ENCODE measurements at regions not wholly inside any gene's neighbourhood (a gene's known extent, or its start where the extent isn't known, plus 50 kb on each side); places are given as distances from the start of the nearest gene placed in this dataset.

GRCh38 chr2:41966431-41966893 is 81.4 kb upstream of the PKDCC start:
- H3K4me1 Mint-ChIP-seq (ENCODE audit: low read depth): peaks cover 36% of the 10 kb centered on the region
- H3K9me3 Mint-ChIP-seq: no peaks in the 10 kb centered on the region
- H3K27ac Mint-ChIP-seq: peak overlapping the region; percentile 81
- H3K4me3 Mint-ChIP-seq: no peak overlapping the region
- intact Hi-C loops (cut with micrococcal nuclease): no loop called here
- H3K27me3 Mint-ChIP-seq: peaks cover 21% of the 10 kb centered on the region
- no peaks in the 10 kb centered on the region for H3K36me3 Mint-ChIP-seq (ENCODE audit: low read depth)

- intact Hi-C loops (cut with micrococcal nuclease): no loop called here
- Mint-ChIP-seq H3K9me3 (no peaks in the 10 kb centered on the region), H3K4me1 (ENCODE audit: low read depth) (peaks cover 36% of the 10 kb centered on the region), H3K27me3 (peaks cover 21% of the 10 kb centered on the region), H3K36me3 (ENCODE audit: low read depth) (no peaks in the 10 kb centered on the region), H3K4me3 (no peak overlapping the region), H3K27ac (peak overlapping the region; percentile 81)
These were observed 80.9 kb upstream of the PKDCC start for GRCh38 chr2:41966920-41967319.

GRCh38 chr2:41967476-41968181 is 80.2 kb upstream of the PKDCC start:
- intact Hi-C loops (cut with micrococcal nuclease): no loop called here
- no peaks in the 10 kb centered on the region for H3K36me3 Mint-ChIP-seq (ENCODE audit: low read depth)
- peaks cover 16% of the 10 kb centered on the region for H3K27me3 Mint-ChIP-seq
- H3K4me3 Mint-ChIP-seq: no peak overlapping the region
- H3K9me3 Mint-ChIP-seq: no peaks in the 10 kb centered on the region
- peak overlapping the region; percentile 81 for H3K27ac Mint-ChIP-seq
- peaks cover 41% of the 10 kb centered on the region for H3K4me1 Mint-ChIP-seq (ENCODE audit: low read depth)

- peaks cover 15% of the 10 kb centered on the region for H3K27me3 Mint-ChIP-seq
- intact Hi-C loops (cut with micrococcal nuclease): no loop called here
- no peak overlapping the region for H3K4me3 Mint-ChIP-seq
- H3K4me1 Mint-ChIP-seq (ENCODE audit: low read depth): peaks cover 45% of the 10 kb centered on the region
- no peaks in the 10 kb centered on the region for H3K9me3 Mint-ChIP-seq
- H3K27ac Mint-ChIP-seq: no peak overlapping the region
- H3K36me3 Mint-ChIP-seq (ENCODE audit: low read depth): no peaks in the 10 kb centered on the region
These were observed 79.6 kb upstream of the PKDCC start for GRCh38 chr2:41968182-41968578.

DNA sequence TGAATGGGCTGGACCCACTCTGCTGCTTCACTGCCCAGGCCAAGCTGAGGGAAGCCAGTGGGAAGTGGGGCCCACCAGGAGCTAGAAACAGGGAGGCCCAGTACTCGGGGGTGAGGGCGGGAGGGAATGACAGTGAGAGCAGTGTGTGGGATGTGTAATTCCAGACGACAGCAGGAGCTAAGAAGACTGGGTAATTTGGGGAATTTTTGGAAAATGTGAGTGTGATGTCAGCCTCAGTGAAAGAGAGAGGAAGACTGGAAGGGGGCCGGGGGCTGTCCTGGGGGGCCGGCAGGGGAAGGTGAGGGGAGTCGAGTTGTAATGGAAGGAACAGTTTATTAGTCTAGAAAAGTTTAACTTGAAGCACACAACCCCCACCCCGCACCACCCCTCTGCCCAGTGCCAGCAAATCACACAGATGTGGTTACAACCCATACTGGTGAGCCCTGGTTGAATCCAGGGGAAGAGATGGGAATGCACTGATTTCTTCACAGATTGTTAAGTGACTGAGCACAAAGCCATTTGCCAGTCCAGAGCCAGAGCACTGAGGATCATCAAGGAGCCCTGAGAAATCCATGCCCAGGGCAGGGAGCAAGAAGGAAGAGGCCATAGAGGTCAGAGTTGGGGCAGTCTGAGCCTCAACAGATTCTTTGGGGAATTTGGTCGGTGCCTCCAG is 76.7 kb upstream of the PKDCC start:
- Mint-ChIP-seq H3K36me3 (ENCODE audit: low read depth) (no peaks in the 10 kb centered on the region), H3K27me3 (no peaks in the 10 kb centered on the region), H3K4me3 (no peak overlapping the region), H3K4me1 (ENCODE audit: low read depth) (peaks cover 31% of the 10 kb centered on the region), H3K9me3 (no peaks in the 10 kb centered on the region), H3K27ac (no peak overlapping the region)
- intact Hi-C loops (cut with micrococcal nuclease): no loop called here

DNA sequence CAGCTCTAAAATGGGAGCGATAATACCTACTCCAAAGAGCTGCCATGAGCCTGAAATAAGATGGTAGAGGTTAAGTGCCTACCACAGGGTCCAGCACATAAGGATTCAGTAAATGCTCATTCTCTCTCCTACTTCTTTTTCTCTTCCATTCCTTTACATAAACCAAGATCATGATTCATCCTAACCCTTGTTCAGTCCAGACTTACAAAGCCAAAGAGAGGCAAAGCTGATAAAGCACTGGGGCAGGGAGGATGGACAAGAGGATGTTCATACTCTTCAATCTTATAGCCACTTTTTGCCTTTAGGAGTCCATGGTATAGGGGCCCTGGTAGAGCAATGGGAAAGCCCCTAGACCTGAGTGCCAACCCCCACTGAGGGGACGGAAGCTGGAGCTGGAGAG is 75.6 kb upstream of the PKDCC start:
- Mint-ChIP-seq H3K27ac (peak overlapping the region; percentile 7), H3K4me1 (ENCODE audit: low read depth) (peaks cover 23% of the 10 kb centered on the region), H3K9me3 (no peaks in the 10 kb centered on the region), H3K27me3 (no peaks in the 10 kb centered on the region), H3K4me3 (no peak overlapping the region), H3K36me3 (ENCODE audit: low read depth) (no peaks in the 10 kb centered on the region)
- intact Hi-C loops (cut with micrococcal nuclease): no loop called here

DNA sequence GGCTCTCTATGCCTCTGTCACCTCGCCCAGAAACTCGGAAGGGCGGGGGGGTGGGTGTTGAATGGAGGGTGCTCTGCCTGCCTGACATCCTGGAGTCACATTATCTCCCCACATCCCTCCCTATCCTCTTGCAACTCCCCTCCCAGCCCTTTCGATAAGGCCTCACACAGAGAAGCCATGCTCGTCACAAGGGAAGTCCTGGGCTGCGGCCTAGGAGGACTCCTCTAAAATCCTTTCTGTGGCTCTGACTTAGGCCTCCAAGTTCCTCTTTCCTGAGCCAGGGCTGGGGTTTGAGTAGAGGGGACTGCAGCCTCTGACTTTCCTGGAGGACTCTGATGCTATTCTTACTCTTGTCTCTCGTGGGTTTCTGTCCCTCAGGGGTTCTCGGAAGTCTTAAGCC is 75.0 kb upstream of the PKDCC start:
- no peaks in the 10 kb centered on the region for H3K27me3 Mint-ChIP-seq
- peaks cover under 1% of the 10 kb centered on the region for H3K9me3 Mint-ChIP-seq
- H3K4me1 Mint-ChIP-seq (ENCODE audit: low read depth): peaks cover 17% of the 10 kb centered on the region
- H3K4me3 Mint-ChIP-seq: no peak overlapping the region
- intact Hi-C loops (cut with micrococcal nuclease): no loop called here
- H3K36me3 Mint-ChIP-seq (ENCODE audit: low read depth): no peaks in the 10 kb centered on the region
- H3K27ac Mint-ChIP-seq: peak overlapping the region; percentile 7

DNA sequence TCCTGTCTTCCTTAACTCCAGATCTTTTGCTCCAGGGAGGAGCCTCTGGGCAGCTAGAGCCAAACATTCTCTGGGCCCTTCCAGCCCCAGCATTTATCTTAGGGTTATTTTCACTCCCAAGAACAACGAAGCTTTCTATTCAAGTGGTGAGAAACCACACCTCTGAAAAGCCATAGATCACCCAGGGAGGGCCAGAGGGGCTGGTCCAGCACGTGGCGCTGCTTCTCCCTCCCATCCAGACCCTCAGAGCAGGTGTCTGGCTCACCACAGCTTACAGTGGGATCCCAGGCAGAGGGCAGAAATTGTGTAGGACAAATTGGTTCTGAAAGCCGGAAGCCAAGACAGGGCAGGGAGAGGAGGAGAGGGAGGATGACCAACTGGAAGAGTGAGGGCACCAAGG is 74.0 kb upstream of the PKDCC start:
- no peaks in the 10 kb centered on the region for H3K36me3 Mint-ChIP-seq (ENCODE audit: low read depth)
- H3K4me3 Mint-ChIP-seq: no peak overlapping the region

GRCh38 chr2:41981417-41981816 is 66.4 kb upstream of the PKDCC start:
- Mint-ChIP-seq H3K4me1 (ENCODE audit: low read depth) (no peaks in the 10 kb centered on the region), H3K4me3 (no peak overlapping the region), H3K27me3 (peaks cover 5% of the 10 kb centered on the region), H3K36me3 (ENCODE audit: low read depth) (no peaks in the 10 kb centered on the region), H3K9me3 (peaks cover 7% of the 10 kb centered on the region), H3K27ac (no peak overlapping the region)
- intact Hi-C loops (cut with micrococcal nuclease): no loop called here

More for the DNA sequence above, 74.0 kb upstream of the PKDCC start:
- Mint-ChIP-seq H3K4me1 (ENCODE audit: low read depth) (peaks cover 9% of the 10 kb centered on the region), H3K9me3 (peaks cover 7% of the 10 kb centered on the region), H3K27ac (no peak overlapping the region), H3K27me3 (no peaks in the 10 kb centered on the region)
- intact Hi-C loops (cut with micrococcal nuclease): no loop called here

- Mint-ChIP-seq H3K4me1 (ENCODE audit: low read depth) (no peaks in the 10 kb centered on the region), H3K27me3 (peaks cover 24% of the 10 kb centered on the region), H3K36me3 (ENCODE audit: low read depth) (no peaks in the 10 kb centered on the region), H3K27ac (no peak overlapping the region), H3K9me3 (no peaks in the 10 kb centered on the region), H3K4me3 (no peak overlapping the region)
- intact Hi-C loops (cut with micrococcal nuclease): no loop called here
These were observed 62.2 kb upstream of the PKDCC start for GRCh38 chr2:41985573-41986095.

DNA sequence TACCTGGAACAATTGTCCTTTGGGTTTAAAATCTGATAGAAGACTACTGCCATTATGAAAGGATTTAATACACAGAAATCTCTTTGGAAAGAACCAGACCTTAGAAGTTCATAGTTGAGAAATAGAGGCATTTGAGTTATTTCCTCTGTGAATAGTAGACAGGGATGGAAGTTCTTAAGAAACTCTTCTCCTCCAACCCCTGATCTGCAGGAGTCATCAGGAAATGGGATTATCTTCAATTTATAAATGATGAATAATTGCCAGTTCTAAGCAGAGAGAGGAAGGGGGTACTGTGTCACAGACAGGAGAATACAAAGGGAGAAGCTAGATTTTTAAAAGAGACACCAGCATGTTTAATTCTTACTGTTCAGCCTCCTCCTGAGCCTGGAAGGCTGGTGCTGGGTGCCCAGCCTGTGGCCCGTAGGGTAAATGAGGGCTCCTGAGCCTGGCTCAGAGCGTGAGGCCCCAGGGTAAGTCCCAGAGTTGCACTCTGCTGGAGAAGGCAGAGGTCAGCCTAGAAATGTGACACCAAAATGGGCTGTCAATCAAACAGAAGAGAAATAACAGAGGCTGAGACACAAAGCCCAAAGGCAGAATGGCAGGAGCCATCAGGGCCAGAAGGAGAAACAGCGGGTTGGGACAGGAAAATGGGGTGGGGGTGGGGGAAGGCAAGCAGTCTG is 58.2 kb upstream of the PKDCC start:
- no peaks in the 10 kb centered on the region for H3K36me3 Mint-ChIP-seq (ENCODE audit: low read depth)
- intact Hi-C loops (cut with micrococcal nuclease): no loop called here
- no peak overlapping the region for H3K27ac Mint-ChIP-seq
- H3K4me1 Mint-ChIP-seq (ENCODE audit: low read depth): no peaks in the 10 kb centered on the region
- H3K9me3 Mint-ChIP-seq: no peaks in the 10 kb centered on the region
- H3K27me3 Mint-ChIP-seq: peaks cover 25% of the 10 kb centered on the region
- no peak overlapping the region for H3K4me3 Mint-ChIP-seq

DNA sequence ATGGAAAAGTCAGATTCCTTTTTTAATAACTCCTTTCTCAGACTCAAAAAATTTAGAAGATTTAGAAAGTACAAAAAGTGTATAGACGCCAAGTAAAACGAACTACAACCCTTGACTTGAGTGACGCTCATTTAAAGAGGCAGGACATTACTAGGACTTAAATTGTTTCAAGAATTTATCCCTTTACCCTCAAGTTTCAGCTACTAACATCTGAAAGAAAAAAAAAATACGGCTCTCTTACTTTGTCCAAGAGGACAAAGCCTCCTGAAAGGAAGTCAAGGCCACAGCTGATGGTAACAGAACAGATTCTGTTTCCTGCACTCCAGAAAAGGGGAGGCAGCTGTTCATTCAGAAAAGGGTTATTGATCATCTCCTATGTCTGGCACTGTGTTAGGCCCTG is 57.6 kb upstream of the PKDCC start:
- Mint-ChIP-seq H3K27me3 (peaks cover 25% of the 10 kb centered on the region), H3K27ac (no peak overlapping the region), H3K9me3 (no peaks in the 10 kb centered on the region), H3K4me3 (no peak overlapping the region), H3K4me1 (ENCODE audit: low read depth) (no peaks in the 10 kb centered on the region), H3K36me3 (ENCODE audit: low read depth) (no peaks in the 10 kb centered on the region)
- intact Hi-C loops (cut with micrococcal nuclease): no loop called here

DNA sequence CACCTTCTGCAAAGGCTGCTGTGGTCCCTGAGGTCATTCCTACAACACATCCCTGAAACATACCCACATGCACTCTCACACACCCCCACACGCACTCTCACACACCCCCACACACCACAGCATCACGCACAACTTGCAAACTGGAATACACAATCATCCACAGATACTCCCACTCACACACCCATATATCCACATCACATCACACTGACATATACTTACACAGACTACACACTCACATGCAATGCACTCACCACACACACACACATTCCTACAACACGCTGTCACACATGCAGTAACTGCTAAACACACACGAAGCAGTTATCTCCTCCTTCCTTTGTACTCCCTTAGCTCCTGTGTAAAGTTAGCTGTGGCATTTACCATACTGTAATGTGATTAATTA is 57.1 kb upstream of the PKDCC start:
- intact Hi-C loops (cut with micrococcal nuclease): no loop called here
- Mint-ChIP-seq H3K36me3 (ENCODE audit: low read depth) (no peaks in the 10 kb centered on the region), H3K4me1 (ENCODE audit: low read depth) (no peaks in the 10 kb centered on the region)

GRCh38 chr2:41992056-41992642 is 55.7 kb upstream of the PKDCC start:
- Mint-ChIP-seq H3K27ac (no peak overlapping the region), H3K36me3 (ENCODE audit: low read depth) (no peaks in the 10 kb centered on the region), H3K4me1 (ENCODE audit: low read depth) (no peaks in the 10 kb centered on the region), H3K4me3 (no peak overlapping the region), H3K27me3 (peaks cover 20% of the 10 kb centered on the region), H3K9me3 (no peaks in the 10 kb centered on the region)
- intact Hi-C loops (cut with micrococcal nuclease): no loop called here

More for the DNA sequence above, 57.1 kb upstream of the PKDCC start:
- H3K4me3 Mint-ChIP-seq: no peak overlapping the region
- no peak overlapping the region for H3K27ac Mint-ChIP-seq
- peaks cover 23% of the 10 kb centered on the region for H3K27me3 Mint-ChIP-seq
- H3K9me3 Mint-ChIP-seq: no peaks in the 10 kb centered on the region
